B cell (primary cell): ENCODE measurements at regions not wholly inside any gene's neighbourhood (a gene's known extent, or its start where the extent isn't known, plus 50 kb on each side); places are given as distances from the start of the nearest gene placed in this dataset.

Experiments
- ATAC-seq: fragments of 200-7000 bp; cut with Tn5 transposase; one replicate; pipeline ENCODE4 v1.10.0; 2021; ENCODE audit warnings: low read depth, mild to moderate bottlenecking, moderate number of reproducible peaks, moderate library complexity
- CTCF ChIA-PET: fragments of 350-600 bp; sonication (Branson Sonifier 250); formaldehyde crosslinking; loops from one replicate; lab custom pipeline; 2021; ENCODE audit warnings: antibody characterized with exemption, inconsistent platforms; lab: Charles Lee
- POLR2A ChIA-PET: fragments of 350-600 bp; sonication (Branson Sonifier 250); formaldehyde crosslinking; loops from one replicate; lab custom pipeline; 2021; ENCODE audit warnings: antibody characterized with exemption; lab: Charles Lee
- DNase-seq: peaks from one replicate; pipeline ENCODE4 v3.0.0; 2013
- H2AFZ ChIP-seq: 2 replicates; pipeline ENCODE4 v1.6.1; 2012; ENCODE audit warnings: mild to moderate bottlenecking, low read depth, low read length; ENCODE audit not compliant: insufficient read depth, poor library complexity, severe bottlenecking
- H3K27ac ChIP-seq, 2 donors: 1 replicate in 1 of 2; 2 replicates in 1 of 2; pipeline ENCODE4 v1.5.1; 2012 to 2013; ENCODE audit warnings: low read length in 2 of 2, mild to moderate bottlenecking in 2 of 2, moderate library complexity in 1 of 2
- H3K27me3 ChIP-seq, 4 experiments: fragments of 200-600 bp in 1 of 4; sonication (generic) in 1 of 4; replicated peaks in 1 of 4; 1 replicate in 2 of 4; 2 replicates in 2 of 4; pipeline versions ENCODE4 v1.6.1 to v1.7.0; 2013 to 2016; ENCODE audit warnings: low read length in 3 of 4, mild to moderate bottlenecking in 2 of 4, mixed read lengths in 1 of 4, moderate library complexity in 1 of 4; ENCODE audit not compliant: insufficient read depth in 4 of 4, control insufficient read depth in 3 of 4; ENCODE audit errors: control extremely low read depth in 1 of 4
- H3K36me3 ChIP-seq, 2 experiments: replicated peaks in 1 of 2; 1 replicate in 1 of 2; 2 replicates in 1 of 2; pipeline versions ENCODE4 v1.6.1 to v1.7.1; 2013; ENCODE audit warnings: low read length in 1 of 2; ENCODE audit not compliant: insufficient read depth in 2 of 2, control insufficient read depth in 1 of 2; ENCODE audit errors: control extremely low read depth in 1 of 2, extremely low read depth in 1 of 2
- H3K4me1 ChIP-seq, 2 donors: fragments of 200-600 bp in 1 of 2; sonication (generic) in 1 of 2; 1 replicate in 1 of 2; 2 replicates in 1 of 2; pipeline versions ENCODE4 v1.5.1 to v1.6.1; 2013 to 2017; ENCODE audit warnings: low read length in 2 of 2; ENCODE audit not compliant: control insufficient read depth in 2 of 2, insufficient read depth in 2 of 2
- H3K4me2 ChIP-seq: replicated peaks from 2 replicates; pipeline ENCODE3; 2012; ENCODE audit warnings: mild to moderate bottlenecking, low read depth, low read length; ENCODE audit not compliant: poor library complexity, severe bottlenecking
- H3K4me3 ChIP-seq, 5 experiments: fragments of 200-600 bp in 1 of 5; sonication (generic) in 1 of 5; 1 replicate in 3 of 5; 2 replicates in 2 of 5; pipeline versions ENCODE4 v1.5.1 to v1.7.0; 2011 to 2016; ENCODE audit warnings: low read length in 4 of 5, mild to moderate bottlenecking in 4 of 5, low read depth in 2 of 5, control low read depth in 1 of 5, moderate library complexity in 1 of 5; ENCODE audit not compliant: insufficient read depth in 1 of 5; ENCODE audit errors: control extremely low read depth in 1 of 5, extremely low read depth in 1 of 5
- H3K79me2 ChIP-seq: fragments of 200-600 bp; sonication (generic); one replicate; pipeline ENCODE4 v1.6.0; 2016; ENCODE audit warnings: low read length; ENCODE audit not compliant: control insufficient read depth, insufficient read depth
- H3K9ac ChIP-seq: fragments of 200-600 bp; sonication (generic); 2 replicates; pipeline ENCODE4 v1.6.1; 2017; ENCODE audit warnings: mild to moderate bottlenecking, low read length, moderate library complexity
- H3K9me3 ChIP-seq, 3 donors: one replicate each; pipeline versions ENCODE4 v1.6.1 to v1.7.1; 2013; ENCODE audit warnings: low read length in 2 of 3; ENCODE audit not compliant: control insufficient read depth in 2 of 3, insufficient read depth in 1 of 3; ENCODE audit errors: control extremely low read depth in 1 of 3
- H4K20me1 ChIP-seq: 2 replicates; pipeline ENCODE4 v1.6.0; 2012; ENCODE audit warnings: mild to moderate bottlenecking, low read length; ENCODE audit not compliant: insufficient read depth, control insufficient read depth, poor library complexity, severe bottlenecking
- H3K27ac Mint-ChIP-seq: one replicate; pipeline ENCODE4 v1.8.0; 2021; ENCODE audit warnings: mixed read lengths
- H3K27me3 Mint-ChIP-seq: one replicate; pipeline ENCODE4 v1.8.0; 2021; ENCODE audit warnings: mixed read lengths
- H3K4me1 Mint-ChIP-seq: one replicate; pipeline ENCODE4 v1.8.0; 2021; ENCODE audit warnings: mixed read lengths
- H3K4me3 Mint-ChIP-seq: one replicate; pipeline ENCODE4 v1.8.0; 2021; ENCODE audit warnings: mixed read lengths
- H3K9me3 Mint-ChIP-seq: one replicate; pipeline ENCODE4 v1.8.0; 2022; ENCODE audit warnings: mixed read lengths; ENCODE audit not compliant: insufficient read depth
- CTCF ChIP-seq: fragments of 200-600 bp; IDR thresholded peaks from one replicate; pipeline ENCODE4 v1.8.0; 2022; ENCODE audit warnings: antibody characterized with exemption, mild to moderate bottlenecking
- EZH2 ChIP-seq: IDR thresholded peaks from 2 replicates; pipeline ENCODE4 v1.6.1; 2012; ENCODE audit warnings: borderline replicate concordance, low read depth, mild to moderate bottlenecking, moderate library complexity, low read length; ENCODE audit not compliant: insufficient read depth, poor library complexity, severe bottlenecking
- WGBS: methylation state at CpG from one replicate; pipeline ENCODE4 v1.1.5; 2013; ENCODE audit warnings: missing lambda C conversion rate; ENCODE audit not compliant: insufficient coverage; 5-methylcytosine and 5-hydroxymethylcytosine counted together
- intact Hi-C: fragments of 100-400 bp; cut with micrococcal nuclease; formaldehyde crosslinking; loops from one replicate; pipeline ENCODE4 v1.10.0; 2022

- Mint-ChIP-seq H3K4me1 (no peaks in the 10 kb centered on the region), H3K27me3 (no peaks in the 10 kb centered on the region), H3K27ac (no peak overlapping the region), H3K4me3 (no peak overlapping the region), H3K9me3 (no peaks in the 10 kb centered on the region)
- Histone ChIP-seq H2AFZ (no peak overlapping the region), H4K20me1 (no peaks in the 10 kb centered on the region), H3K27ac (no peak overlapping the region), H3K27me3 (no peaks in the 10 kb centered on the region), H3K4me2 (no peak overlapping the region), H3K36me3 (no peaks in the 10 kb centered on the region), H3K4me1 (no peaks in the 10 kb centered on the region), H3K9ac (no peak overlapping the region), H3K9me3 (no peaks in the 10 kb centered on the region), H3K79me2 (no peaks in the 10 kb centered on the region), H3K4me3 (no peak overlapping the region)
- ATAC-seq: no peak
- ChIA-PET CTCF (no interaction called here), POLR2A (no interaction called here)
- WGBS: 67% methylated on average over 1 of the region's 2 CpGs
- DNase-seq: no peak
- TF ChIP-seq EZH2: no peak
- no peak for TF ChIP-seq CTCF
- intact Hi-C loops: no loop called here
Observed at GRCh38 chr9:81479573-81479972, 209.8 kb downstream of the TLE1 start.

GRCh38 chr9:81477669-81478068, 211.7 kb downstream of the TLE1 start:
- TF ChIP-seq EZH2 (no peak), CTCF (no peak)
- no peaks in the 10 kb centered on the region for H4K20me1 ChIP-seq
- no peaks in the 10 kb centered on the region for H3K9me3 Mint-ChIP-seq
- no peaks in the 10 kb centered on the region for H3K36me3 ChIP-seq
- H3K9ac ChIP-seq: no peak overlapping the region
- no peak overlapping the region for H3K27ac Mint-ChIP-seq
- H3K4me1 Mint-ChIP-seq: no peaks in the 10 kb centered on the region
- no peaks in the 10 kb centered on the region for H3K79me2 ChIP-seq
- ChIA-PET CTCF (no interaction called here), POLR2A (no interaction called here)
- H3K27me3 Mint-ChIP-seq: no peaks in the 10 kb centered on the region
- no peak for DNase-seq
- 88% methylated on average over 2 of the region's 2 CpGs for whole genome bisulfite sequencing
- H3K4me3 Mint-ChIP-seq: no peak overlapping the region
- H2AFZ ChIP-seq: no peak overlapping the region
- no peak overlapping the region for H3K27ac ChIP-seq
- intact Hi-C loops: no loop called here
- H3K4me3 ChIP-seq: no peak overlapping the region
- no peak for ATAC-seq
- no peak overlapping the region for H3K4me2 ChIP-seq
- H3K4me1 ChIP-seq: no peaks in the 10 kb centered on the region
- H3K27me3 ChIP-seq: no peaks in the 10 kb centered on the region
- H3K9me3 ChIP-seq: no peaks in the 10 kb centered on the region
